HG03025 (cell line): ENCODE measurements at regions not wholly inside any gene's neighbourhood (a gene's known extent, or its start where the extent isn't known, plus 50 kb on each side); places are given as distances from the start of the nearest gene placed in this dataset.

Experiments used
- ATAC-seq: cut with Tn5 transposase; IDR thresholded peaks from one replicate; pipeline ENCODE4 v1.9.1; 2021; ENCODE audit warnings: mild to moderate bottlenecking, moderate library complexity; ENCODE audit not compliant: unreplicated experiment, low FRiP score

DNA sequence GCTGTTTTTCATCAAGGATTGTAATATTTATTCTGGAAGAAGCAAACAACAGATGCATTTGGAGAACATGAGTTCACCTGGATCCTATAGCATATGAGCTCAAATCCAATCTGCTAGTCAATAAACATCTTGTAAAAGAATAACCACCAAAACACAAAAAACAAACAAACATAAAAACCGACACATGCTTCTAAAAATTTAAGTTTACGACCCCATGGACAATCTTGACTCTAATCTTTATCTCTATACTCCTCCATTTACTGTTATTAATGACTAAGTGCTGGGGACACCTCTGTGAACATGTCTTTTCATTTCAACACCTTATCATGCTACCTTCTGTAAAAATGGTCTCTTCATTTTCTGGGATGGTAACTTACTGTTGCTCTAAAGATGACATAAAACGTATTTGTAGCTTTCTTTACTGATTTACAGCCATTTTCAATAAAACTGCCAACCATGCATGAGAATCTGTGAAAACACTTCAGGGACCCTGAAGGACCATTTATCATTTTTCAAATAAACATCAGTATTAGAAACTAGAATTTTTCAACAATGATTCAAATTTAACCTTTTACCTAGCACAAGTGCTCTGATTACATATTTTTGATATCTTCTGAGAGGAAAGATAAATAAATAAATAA, 123.8 kb upstream of the SOX5 start:
- ATAC-seq, result no peak

GRCh38 chr12:24072302-24072701, 122.8 kb upstream of the SOX5 start:
- ATAC-seq, result no peak

DNA sequence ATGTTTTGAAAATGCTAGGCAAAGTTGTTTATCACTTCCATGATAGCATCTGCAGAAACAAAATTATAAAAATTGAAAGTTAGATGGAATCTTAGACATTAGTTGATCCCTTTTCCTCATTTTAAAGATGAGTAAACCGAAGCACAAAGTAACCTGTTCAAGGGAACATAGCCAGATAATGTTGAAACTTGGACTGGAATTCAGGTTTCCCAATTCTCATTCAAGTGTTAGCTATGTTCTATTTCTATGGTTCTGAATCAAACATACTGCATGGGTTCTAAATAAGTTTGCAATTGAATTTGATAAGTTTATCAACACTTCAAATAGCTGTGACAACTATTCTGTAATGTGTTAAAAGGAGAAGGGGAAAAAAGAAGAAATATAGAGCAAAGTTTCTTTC, 122.4 kb upstream of the SOX5 start:
- ATAC-seq, result no peak

DNA sequence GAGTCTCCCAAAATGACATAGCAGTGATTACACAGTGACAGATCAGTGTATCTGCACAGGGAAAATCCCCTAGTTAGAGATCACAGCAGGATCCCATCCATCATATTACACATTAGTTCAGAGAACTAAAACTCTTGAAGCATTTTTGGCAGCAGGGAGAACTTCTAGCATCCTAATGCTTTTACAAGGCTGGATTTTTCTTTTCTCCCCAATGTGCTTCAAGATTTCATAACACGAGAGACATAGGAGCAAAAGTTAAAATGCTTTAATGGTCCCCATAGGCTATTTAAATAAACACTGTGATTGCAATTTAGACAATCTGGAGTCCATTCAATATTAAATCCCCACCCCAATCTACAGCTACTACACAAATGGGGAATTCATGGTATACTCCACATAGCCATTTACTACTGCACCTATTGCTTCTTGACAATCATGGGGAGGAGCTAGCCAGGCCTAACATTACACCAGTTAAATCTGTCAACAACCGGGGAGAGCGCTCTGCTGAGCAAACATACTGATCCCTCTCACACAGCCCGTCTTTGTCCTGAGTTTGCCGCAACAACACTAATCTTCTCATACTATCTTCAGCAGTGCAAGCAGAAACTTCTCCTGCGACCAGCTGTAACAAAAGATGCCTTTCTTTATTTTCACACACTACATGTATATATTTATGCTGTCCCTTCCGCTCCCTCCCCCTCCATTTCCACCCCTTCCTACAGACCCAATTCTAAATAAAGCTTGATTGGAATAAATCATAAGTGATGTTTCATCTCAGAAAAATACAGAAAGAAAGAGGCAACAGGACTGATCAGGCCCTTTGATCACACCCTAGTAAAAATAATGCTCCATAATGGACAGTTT, 120.3 kb upstream of the SOX5 start:
- no peak for ATAC-seq

DNA sequence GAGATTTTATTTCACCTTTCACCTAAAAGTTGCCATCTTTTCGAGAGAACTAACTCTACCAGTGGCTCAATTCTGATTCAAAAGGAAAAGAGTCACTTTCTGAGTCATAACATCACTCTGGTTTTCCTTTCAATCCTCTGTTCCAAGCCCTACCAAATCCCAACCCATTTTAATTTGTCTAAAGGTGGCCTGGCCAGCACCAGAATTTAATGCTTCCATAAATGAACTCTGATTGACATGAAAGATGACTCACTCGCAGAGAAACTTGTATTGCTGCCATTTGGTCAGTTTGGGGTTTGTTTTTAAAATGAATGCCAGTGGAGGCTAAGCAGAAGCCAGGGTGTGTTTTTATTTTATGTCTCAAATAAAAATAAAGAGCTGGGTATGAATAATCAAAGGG, 117.4 kb upstream of the SOX5 start:
- ATAC-seq, result no peak

- ATAC-seq, result no peak
These were observed 116.6 kb upstream of the SOX5 start for GRCh38 chr12:24066097-24066496.

DNA sequence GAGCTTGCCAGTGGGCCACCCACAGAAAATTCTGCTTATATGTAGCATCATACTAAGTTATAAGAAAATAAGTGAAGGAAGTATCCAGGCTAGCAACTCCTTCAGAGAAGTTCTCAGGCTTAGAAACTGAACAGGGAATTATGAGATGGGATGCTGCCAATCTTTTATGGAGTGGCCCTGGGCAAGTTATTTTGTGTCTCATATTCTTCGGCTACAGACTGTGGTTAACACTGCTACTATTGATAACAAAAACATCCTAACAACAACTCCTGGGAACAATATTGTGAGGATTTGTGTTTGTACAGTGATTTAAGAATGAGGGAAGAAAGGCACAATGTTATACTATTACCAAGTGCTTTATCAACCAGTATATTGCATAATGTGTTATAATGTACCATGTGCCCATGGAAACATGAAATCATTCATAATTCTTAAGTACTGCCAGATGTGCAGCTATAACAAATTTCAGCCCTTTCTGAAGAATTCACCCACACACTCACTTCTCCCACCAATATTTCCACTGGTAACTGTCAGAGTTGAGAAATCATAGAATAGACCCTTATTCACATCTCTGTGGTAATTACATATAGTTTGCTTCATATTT, 113.3 kb upstream of the SOX5 start:
- ATAC-seq, result no peak

DNA sequence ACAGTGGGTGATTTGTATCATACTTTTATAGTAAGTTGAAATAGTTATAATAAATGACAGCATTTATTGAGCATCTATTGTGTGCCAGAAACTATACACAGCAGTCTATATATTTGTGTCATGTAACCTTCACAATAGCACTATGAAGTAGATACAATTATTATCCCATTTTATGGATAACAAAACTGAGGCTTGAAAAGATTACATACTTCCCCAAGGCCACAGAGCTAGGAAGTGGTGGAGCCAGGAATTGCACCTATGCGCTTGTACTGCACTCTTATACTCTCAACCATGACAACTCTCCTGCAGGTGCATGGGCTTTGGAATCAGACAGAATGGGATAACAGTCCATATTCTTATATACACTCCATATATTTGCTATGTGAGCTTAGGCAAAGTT, 110.6 kb upstream of the SOX5 start:
- ATAC-seq, result no peak

- ATAC-seq, result no peak
These were observed 108.5 kb upstream of the SOX5 start for GRCh38 chr12:24057920-24058476.

DNA sequence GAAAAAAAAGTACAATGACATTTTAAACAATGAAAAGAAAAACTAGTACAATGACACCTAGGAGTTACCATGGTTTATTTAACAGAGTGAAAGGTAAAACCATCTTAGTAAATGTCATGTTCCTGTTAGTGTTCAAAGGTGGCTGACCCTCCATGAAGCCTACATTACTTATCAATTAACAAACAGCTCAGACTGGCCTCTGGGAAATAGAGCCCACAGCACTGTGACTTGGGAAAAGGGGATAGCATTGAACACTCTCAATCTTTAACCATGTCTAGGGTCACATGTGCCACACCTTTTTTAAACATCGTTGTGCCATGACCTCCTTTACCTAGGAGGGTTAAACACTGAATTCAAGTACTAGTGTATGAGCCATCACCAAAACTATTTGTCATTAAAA, 106.3 kb upstream of the SOX5 start:
- no peak for ATAC-seq

DNA sequence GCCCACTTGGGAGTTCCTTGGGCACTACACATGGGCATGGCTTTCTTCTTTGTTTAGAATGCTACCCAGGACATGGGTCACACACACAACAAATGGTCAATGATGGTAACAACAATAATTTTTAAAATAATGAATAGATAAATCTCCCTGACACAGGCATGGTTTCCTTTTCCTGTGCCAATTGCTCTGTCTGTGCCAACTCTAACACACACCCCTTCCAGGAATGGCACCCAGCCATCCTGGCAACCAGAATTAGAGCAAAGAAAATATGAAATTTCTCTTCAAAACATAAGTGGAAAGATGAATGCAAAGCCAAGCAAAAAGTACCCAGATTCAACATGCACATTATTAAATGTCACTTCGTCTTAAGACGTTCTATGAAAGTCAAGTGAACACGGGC, 104.9 kb upstream of the SOX5 start:
- ATAC-seq, result no peak

- ATAC-seq, result no peak
These were observed 100.3 kb upstream of the SOX5 start for GRCh38 chr12:24049728-24050127.

GRCh38 chr12:24049101-24049500, 99.6 kb upstream of the SOX5 start:
- no peak for ATAC-seq

DNA sequence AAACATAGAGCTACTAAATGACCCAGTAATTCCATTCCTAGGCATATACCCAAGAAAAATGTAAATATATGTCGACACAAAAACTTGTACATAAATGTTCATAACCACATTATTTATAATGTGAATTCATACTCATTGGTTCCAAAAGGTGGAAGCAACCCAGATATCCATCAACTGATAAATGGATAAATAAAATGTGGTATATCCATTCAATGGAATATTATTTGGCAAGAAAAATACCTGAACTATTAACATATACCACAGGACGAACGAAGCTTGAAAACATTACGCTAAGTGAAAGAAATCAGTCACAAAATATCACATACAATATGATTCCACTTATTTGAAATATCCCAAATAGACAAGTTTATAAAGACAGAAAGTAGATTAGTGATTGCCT, 99.0 kb upstream of the SOX5 start:
- no peak for ATAC-seq

DNA sequence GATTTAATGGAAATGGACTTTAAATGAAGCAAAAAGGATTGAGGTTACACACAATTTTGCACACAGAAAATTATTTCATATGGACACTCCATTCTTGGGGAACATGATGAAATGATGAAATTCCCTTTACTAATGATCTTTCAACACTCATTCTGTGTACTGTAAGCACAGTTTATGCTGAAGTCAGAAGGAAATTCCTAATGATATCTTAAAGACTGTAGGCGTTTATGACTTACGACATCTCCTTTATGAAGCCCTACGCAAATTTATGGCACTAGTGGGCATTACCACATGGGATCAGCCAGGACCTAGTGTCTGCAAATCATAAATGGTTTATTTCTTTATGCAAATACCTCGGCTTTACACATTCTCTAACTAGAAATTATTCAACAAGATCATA, 97.9 kb upstream of the SOX5 start:
- no peak for ATAC-seq

GRCh38 chr12:24045816-24046257, 96.4 kb upstream of the SOX5 start:
- no peak for ATAC-seq

DNA sequence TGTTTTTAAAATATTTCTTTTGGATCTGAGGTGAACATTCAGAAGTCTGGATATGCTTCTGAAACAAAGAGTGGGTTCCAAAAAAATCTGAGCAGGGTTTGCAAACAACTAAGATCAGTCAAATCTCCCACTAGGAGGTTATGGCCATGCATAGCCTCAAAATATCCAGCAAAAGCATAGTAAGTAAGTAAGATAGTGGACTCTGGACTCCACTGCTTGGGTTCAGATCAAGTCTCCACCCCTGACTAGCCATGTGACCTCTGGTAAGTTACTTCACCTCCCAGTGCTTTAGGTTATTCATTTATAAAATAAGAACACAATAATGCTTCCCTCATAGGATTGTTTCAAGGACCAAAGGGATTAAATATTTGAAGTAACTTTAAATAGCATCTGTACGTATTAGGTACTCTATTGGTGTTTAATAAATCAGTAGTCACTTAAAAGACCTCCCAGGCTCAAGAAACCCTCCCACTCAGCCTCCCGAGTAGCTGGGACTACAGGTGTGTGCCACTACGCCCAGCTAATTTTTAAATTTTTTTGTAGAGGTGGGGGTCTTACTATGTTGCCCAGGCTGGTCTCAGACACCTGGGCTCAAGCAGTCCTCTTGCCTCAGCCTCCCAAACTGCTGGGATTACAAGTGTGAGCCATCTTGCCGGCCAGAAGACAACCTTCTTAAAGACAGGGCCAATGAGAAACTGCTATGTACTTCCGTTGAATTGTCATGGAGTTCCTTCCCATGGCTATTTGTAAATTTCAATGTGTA, 95.7 kb upstream of the SOX5 start:
- no peak for ATAC-seq

DNA sequence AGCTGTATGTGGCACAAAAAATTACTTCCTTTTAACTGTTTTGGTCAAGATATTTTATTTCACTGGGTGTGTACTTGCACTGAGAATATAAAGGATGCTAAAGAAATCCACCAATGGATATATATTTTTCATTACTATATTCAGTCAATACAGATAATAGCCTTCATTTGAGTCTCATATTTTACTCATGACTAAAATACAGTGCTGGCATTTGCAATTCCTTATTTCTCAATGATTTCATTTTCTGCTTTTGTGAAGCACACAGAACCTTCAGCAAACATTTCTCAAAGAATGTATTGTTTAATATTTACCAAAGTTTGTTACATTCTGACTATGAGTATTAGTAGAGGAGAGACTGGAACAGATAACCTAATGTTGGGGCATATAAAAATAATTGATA, 93.2 kb upstream of the SOX5 start:
- ATAC-seq, result no peak

DNA sequence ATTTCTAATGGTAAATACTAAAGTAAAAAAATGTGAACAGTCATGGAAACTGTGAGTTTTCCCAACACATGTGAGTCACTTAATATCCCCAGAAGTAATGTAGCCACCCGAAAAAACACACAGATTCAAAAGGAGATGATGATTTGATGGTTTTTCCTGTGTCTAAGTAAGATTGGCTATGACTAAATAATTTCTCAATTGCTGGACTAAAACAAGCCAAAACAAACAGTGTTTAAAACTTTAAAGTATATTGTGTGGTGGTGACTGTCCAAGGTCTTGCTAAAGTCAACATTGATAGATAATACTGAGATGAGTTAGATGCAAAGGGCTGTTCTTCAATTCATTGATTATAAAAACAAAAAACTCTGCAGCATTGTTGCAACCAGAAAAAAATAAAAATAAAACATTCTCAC, 89.6 kb upstream of the SOX5 start:
- ATAC-seq, result no peak

GRCh38 chr12:24038211-24038997, 88.9 kb upstream of the SOX5 start:
- no peak for ATAC-seq
